ENCODE measurements at regions not wholly inside any gene's neighbourhood (a gene's known extent, or its start where the extent isn't known, plus 50 kb on each side); places are given as distances from the start of the nearest gene placed in this dataset.

DNA sequence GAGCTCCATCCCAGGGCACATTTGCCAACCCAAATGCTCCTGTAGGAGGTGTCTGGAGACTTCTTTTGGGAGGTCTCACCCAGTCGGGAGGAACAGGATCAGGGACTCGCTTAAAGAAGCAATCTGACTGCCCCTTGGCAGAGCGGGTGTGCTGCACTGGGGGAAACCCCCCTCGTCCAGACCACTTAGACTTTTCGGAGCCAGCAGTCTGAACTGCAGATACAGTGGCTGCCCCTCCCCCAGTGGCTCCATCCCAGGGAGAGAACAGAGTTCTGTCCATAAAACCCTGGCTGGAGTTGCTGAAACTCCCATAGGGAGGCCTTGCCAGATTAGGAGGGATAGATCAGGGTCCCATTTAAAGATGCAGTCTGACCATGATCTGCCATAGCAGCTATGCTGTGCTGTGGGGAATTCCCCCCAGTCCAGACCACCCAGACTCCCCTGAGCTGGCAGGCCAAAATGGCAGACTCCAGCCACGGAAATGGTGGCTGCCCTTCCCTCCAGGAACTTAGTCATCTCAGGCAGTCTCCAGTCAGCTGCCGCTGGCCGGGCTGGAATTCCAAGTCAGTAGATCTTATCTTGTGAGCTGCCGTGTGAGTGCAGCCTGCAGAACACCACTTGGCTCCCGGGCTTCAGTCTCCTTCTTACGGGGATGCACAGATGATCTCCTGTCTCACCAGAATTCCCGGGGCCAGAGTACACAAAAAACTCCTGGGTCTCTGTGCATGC lies 278.1 kb upstream of the SASH1 start:
- Histone ChIP-seq H3K27ac (ENCODE audit: low read depth, low read length) (no peak overlapping the region), H3K27me3 (ENCODE audit: control insufficient read depth in 2 of 2, insufficient read depth in 2 of 2, low read length in 2 of 2) (no peaks in the 10 kb centered on the region), H3K9me3 (ENCODE audit: control insufficient read depth in 2 of 3, low read length in 3 of 3) (peaks cover 0 to 6% (median 0%) of the 10 kb centered on the region in 3 experiments), H3K4me1 (ENCODE audit: control insufficient read depth in 2 of 2, insufficient read depth in 2 of 2, low read length in 2 of 2) (no peaks in the 10 kb centered on the region), H3K36me3 (ENCODE audit: control insufficient read depth in 2 of 3, insufficient read depth in 3 of 3, low read length in 3 of 3) (no peaks in the 10 kb centered on the region), H3K4me3 (ENCODE audit: low read length) (no peak overlapping the region)
- no peak overlapping the region for H3K27ac Mint-ChIP-seq
- H3K36me3 Mint-ChIP-seq = peaks cover 0 to 8% (median 0%) of the 10 kb centered on the region in 5 donors
- intact Hi-C loops (cut with micrococcal nuclease) = no loop called here
- H3K27me3 Mint-ChIP-seq = peaks cover 0 to 6% (median 0%) of the 10 kb centered on the region in 5 donors
- peaks cover 2 to 35% (median 12%) of the 10 kb centered on the region in 11 donors for H3K9me3 Mint-ChIP-seq
- ATAC-seq = no peak
- ChIA-PET CTCF (no interaction called here), POLR2A (no interaction called here)
- DNase-seq = no peak
- H3K4me1 Mint-ChIP-seq = no peaks in the 10 kb centered on the region
- no peak overlapping the region for H3K4me3 Mint-ChIP-seq

DNA sequence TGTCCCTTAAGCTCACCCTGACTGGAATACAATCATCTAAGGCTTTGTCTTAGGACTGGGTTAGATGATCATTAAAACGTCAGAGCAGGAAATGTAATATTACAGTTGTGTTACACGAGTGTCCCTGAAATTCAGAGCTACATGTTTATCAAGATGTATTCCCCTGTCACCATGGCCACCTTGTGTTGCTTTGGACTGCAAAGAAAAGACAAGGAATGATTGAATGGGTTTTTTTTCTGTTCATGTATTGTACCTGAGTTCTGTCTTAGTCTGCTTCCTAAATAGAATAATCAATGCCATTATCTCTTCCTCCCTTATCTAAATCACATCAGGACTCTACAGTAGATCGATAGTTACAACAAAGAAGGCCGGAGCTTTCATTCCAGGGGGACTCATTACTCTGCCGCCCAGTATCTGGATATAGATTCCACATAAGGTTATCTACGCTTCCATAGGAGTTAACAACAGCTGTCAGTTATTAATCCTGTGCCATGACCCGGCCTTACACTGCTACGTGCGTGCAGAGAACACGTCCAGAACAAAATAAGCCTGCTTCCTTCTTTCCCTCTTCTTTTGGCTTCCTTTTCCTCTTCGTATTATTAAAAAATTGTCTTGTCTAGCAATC lies 274.1 kb upstream of the SASH1 start:
- intact Hi-C loops (cut with micrococcal nuclease) = no loop called here
- no peak for ATAC-seq
- Mint-ChIP-seq H3K4me1 (no peaks in the 10 kb centered on the region), H3K27me3 (peaks cover 0 to 10% (median 0%) of the 10 kb centered on the region in 5 donors), H3K4me3 (no peak overlapping the region), H3K27ac (no peak overlapping the region), H3K36me3 (peaks cover 0 to 3% (median 0%) of the 10 kb centered on the region in 5 donors), H3K9me3 (peaks cover 2 to 21% (median 5%) of the 10 kb centered on the region in 11 donors)
- H3K4me3 ChIP-seq (ENCODE audit: low read length) = no peak overlapping the region
- no peak overlapping the region for H3K27ac ChIP-seq (ENCODE audit: low read depth, low read length)
- no peaks in the 10 kb centered on the region for H3K9me3 ChIP-seq (ENCODE audit: control insufficient read depth in 2 of 3, low read length in 3 of 3)
- ChIA-PET CTCF (no interaction called here), POLR2A (no interaction called here)
- H3K27me3 ChIP-seq (ENCODE audit: control insufficient read depth in 2 of 2, insufficient read depth in 2 of 2, low read length in 2 of 2) = no peaks in the 10 kb centered on the region
- H3K36me3 ChIP-seq (ENCODE audit: control insufficient read depth in 2 of 3, insufficient read depth in 3 of 3, low read length in 3 of 3) = no peaks in the 10 kb centered on the region
- H3K4me1 ChIP-seq (ENCODE audit: control insufficient read depth in 2 of 2, insufficient read depth in 2 of 2, low read length in 2 of 2) = no peaks in the 10 kb centered on the region
- no peak for DNase-seq

DNA sequence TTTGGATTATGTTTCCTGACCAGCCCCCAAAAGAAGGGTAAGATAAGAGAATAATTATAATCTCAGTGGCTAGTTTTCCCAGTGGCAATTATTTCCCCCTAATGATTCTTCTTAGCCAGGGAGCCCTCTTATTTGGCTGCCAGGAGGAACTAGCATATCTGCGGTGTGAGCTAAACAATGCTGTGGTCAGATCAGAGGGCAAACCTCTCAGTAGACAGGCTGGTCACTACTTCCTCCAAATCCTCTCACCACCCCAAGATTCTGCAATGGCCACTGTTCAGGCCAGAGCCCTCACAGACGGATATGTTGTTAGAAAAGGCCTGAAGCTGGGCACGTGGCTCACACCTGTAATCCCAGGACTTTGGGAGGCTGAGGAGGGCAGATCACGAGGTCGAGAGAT lies 273.4 kb upstream of the SASH1 start:
- Histone ChIP-seq H3K27ac (ENCODE audit: low read depth, low read length) (no peak overlapping the region), H3K9me3 (ENCODE audit: control insufficient read depth in 2 of 3, low read length in 3 of 3) (no peaks in the 10 kb centered on the region), H3K4me1 (ENCODE audit: control insufficient read depth in 2 of 2, insufficient read depth in 2 of 2, low read length in 2 of 2) (no peaks in the 10 kb centered on the region), H3K4me3 (ENCODE audit: low read length) (no peak overlapping the region), H3K27me3 (ENCODE audit: control insufficient read depth in 2 of 2, insufficient read depth in 2 of 2, low read length in 2 of 2) (no peaks in the 10 kb centered on the region), H3K36me3 (ENCODE audit: control insufficient read depth in 2 of 3, insufficient read depth in 3 of 3, low read length in 3 of 3) (no peaks in the 10 kb centered on the region)
- DNase-seq = no peak
- ATAC-seq = no peak
- H3K4me3 Mint-ChIP-seq = no peak overlapping the region
- peaks cover 0 to 2% (median 0%) of the 10 kb centered on the region in 5 donors for H3K36me3 Mint-ChIP-seq
- H3K27ac Mint-ChIP-seq = no peak overlapping the region
- H3K27me3 Mint-ChIP-seq = peaks cover 0 to 4% (median 1%) of the 10 kb centered on the region in 5 donors
- POLR2A ChIA-PET = no interaction called here
- peaks cover 0 to 15% (median 5%) of the 10 kb centered on the region in 11 donors for H3K9me3 Mint-ChIP-seq
- no peaks in the 10 kb centered on the region for H3K4me1 Mint-ChIP-seq
- CTCF ChIA-PET = no interaction called here
- intact Hi-C loops (cut with micrococcal nuclease) = no loop called here

DNA sequence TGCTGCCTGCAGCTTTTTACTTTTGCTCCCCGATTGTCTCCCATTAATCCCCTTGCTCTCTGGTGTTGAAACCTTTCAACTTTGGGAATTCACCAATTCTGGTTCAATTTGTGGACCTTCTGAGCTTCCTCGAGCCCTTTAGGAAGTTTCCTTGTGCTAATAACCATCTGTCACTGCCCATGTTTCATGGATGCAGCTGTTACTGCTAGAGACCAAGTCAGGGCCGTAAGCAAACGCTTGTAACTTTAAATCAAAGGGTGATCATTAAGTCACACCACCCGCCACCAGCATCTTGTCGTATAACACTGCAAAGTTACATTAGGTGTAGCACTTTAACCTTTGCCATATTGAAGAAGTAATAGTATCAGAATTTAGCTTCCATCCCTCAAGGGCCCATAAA lies 268.3 kb upstream of the SASH1 start:
- CTCF ChIA-PET = no interaction called here
- H3K4me1 ChIP-seq (ENCODE audit: control insufficient read depth in 2 of 2, insufficient read depth in 2 of 2, low read length in 2 of 2) = no peaks in the 10 kb centered on the region
- ATAC-seq (no peak), DNase-seq (no peak)
- Mint-ChIP-seq H3K9me3 (peaks cover 0 to 17% (median 4%) of the 10 kb centered on the region in 11 donors), H3K4me3 (no peak overlapping the region), H3K27ac (no peak overlapping the region), H3K4me1 (no peaks in the 10 kb centered on the region), H3K27me3 (peaks cover 0 to 16% (median 4%) of the 10 kb centered on the region in 5 donors), H3K36me3 (peaks cover 0 to 3% (median 0%) of the 10 kb centered on the region in 5 donors)
- no peak overlapping the region for H3K27ac ChIP-seq (ENCODE audit: low read depth, low read length)
- POLR2A ChIA-PET = no interaction called here
- H3K4me3 ChIP-seq (ENCODE audit: low read length) = no peak overlapping the region
- intact Hi-C loops (cut with micrococcal nuclease) = no loop called here
- no peaks in the 10 kb centered on the region for H3K9me3 ChIP-seq (ENCODE audit: control insufficient read depth in 2 of 3, low read length in 3 of 3)
- no peaks in the 10 kb centered on the region for H3K36me3 ChIP-seq (ENCODE audit: control insufficient read depth in 2 of 3, insufficient read depth in 3 of 3, low read length in 3 of 3)
- H3K27me3 ChIP-seq (ENCODE audit: control insufficient read depth in 2 of 2, insufficient read depth in 2 of 2, low read length in 2 of 2) = no peaks in the 10 kb centered on the region

DNA sequence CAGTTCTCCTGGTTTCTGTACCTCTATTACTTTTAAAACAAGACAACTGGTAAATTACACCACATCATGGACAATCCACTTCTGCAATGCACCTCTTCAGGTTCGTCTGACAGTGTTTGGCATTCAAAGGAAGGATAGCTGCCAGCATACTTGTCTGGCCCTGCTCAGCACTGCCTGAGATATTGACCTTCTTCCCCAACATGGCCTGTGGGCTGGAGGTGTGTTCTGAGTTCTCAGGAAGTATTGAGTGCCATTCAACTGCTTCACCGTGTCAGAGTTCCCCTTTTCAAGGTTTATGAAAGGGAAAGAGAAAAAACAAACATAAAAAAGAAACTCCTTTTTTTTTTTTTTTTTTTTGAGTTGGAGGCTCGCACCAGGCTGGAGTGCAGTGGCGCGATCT lies 267.9 kb upstream of the SASH1 start:
- Mint-ChIP-seq H3K36me3 (peaks cover 0 to 3% (median 0%) of the 10 kb centered on the region in 5 donors), H3K4me3 (no peak overlapping the region), H3K27ac (no peak overlapping the region), H3K4me1 (no peaks in the 10 kb centered on the region), H3K9me3 (peaks cover 0 to 17% (median 4%) of the 10 kb centered on the region in 11 donors), H3K27me3 (peaks cover 0 to 17% (median 4%) of the 10 kb centered on the region in 5 donors)
- intact Hi-C loops (cut with micrococcal nuclease) = no loop called here
- CTCF ChIA-PET = no interaction called here
- Histone ChIP-seq H3K36me3 (ENCODE audit: control insufficient read depth in 2 of 3, insufficient read depth in 3 of 3, low read length in 3 of 3) (no peaks in the 10 kb centered on the region), H3K9me3 (ENCODE audit: control insufficient read depth in 2 of 3, low read length in 3 of 3) (no peaks in the 10 kb centered on the region), H3K4me1 (ENCODE audit: control insufficient read depth in 2 of 2, insufficient read depth in 2 of 2, low read length in 2 of 2) (no peaks in the 10 kb centered on the region), H3K4me3 (ENCODE audit: low read length) (no peak overlapping the region), H3K27me3 (ENCODE audit: control insufficient read depth in 2 of 2, insufficient read depth in 2 of 2, low read length in 2 of 2) (no peaks in the 10 kb centered on the region), H3K27ac (ENCODE audit: low read depth, low read length) (no peak overlapping the region)
- no peak for ATAC-seq
- POLR2A ChIA-PET = no interaction called here
- DNase-seq = no peak

DNA sequence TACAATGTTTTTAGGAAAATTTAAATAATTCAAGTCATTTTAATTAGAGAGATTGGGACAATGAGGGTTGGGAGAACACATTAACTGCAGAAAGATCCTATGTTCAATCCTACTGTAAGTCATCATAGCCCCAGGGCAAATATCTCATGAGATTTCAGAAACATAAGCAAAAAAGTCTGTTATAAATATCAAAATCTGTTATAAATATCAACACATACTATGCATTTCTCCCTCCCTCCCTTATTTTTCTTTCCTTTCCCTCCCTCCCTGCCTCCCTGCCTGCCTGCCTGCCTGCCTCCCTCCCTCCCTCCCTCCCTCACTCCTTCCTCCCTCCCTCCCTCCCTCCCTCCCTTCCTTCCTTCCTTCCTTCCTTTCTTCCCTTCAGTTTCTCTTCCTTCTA lies 267.3 kb upstream of the SASH1 start:
- Mint-ChIP-seq H3K27ac (no peak overlapping the region), H3K36me3 (peaks cover 0 to 3% (median 0%) of the 10 kb centered on the region in 5 donors), H3K27me3 (peaks cover 0 to 17% (median 4%) of the 10 kb centered on the region in 5 donors), H3K9me3 (peaks cover 0 to 14% (median 4%) of the 10 kb centered on the region in 11 donors), H3K4me3 (no peak overlapping the region), H3K4me1 (no peaks in the 10 kb centered on the region)
- Histone ChIP-seq H3K4me3 (ENCODE audit: low read length) (no peak overlapping the region), H3K27ac (ENCODE audit: low read depth, low read length) (no peak overlapping the region), H3K27me3 (ENCODE audit: control insufficient read depth in 2 of 2, insufficient read depth in 2 of 2, low read length in 2 of 2) (no peaks in the 10 kb centered on the region), H3K4me1 (ENCODE audit: control insufficient read depth in 2 of 2, insufficient read depth in 2 of 2, low read length in 2 of 2) (no peaks in the 10 kb centered on the region), H3K36me3 (ENCODE audit: control insufficient read depth in 2 of 3, insufficient read depth in 3 of 3, low read length in 3 of 3) (no peaks in the 10 kb centered on the region), H3K9me3 (ENCODE audit: control insufficient read depth in 2 of 3, low read length in 3 of 3) (no peaks in the 10 kb centered on the region)
- ATAC-seq (no peak), DNase-seq (no peak)
- intact Hi-C loops (cut with micrococcal nuclease) = no loop called here
- POLR2A ChIA-PET = no interaction called here
- CTCF ChIA-PET = no interaction called here

DNA sequence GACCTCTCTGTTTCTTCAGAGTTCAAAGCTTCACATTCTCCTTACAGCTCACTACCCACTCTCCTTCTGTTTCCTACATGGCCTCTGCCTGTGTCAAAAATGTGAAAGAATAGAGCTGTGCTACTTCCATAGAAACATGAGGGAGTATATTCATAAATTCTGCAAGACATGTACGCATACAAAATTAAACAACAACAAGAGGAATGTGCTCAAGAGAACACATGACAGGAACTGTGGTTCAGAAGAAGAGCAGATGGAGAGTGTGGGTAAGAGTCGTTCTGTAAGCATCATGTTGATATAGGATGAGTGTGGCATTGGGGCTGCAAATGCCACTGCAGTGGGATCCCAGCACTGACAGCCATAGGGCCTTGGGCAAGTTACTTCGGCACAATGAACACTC lies 266.6 kb upstream of the SASH1 start:
- POLR2A ChIA-PET = no interaction called here
- DNase-seq = no peak
- H3K4me1 ChIP-seq (ENCODE audit: control insufficient read depth in 2 of 2, insufficient read depth in 2 of 2, low read length in 2 of 2) = no peaks in the 10 kb centered on the region
- peaks cover 0 to 19% (median 8%) of the 10 kb centered on the region in 5 donors for H3K27me3 Mint-ChIP-seq
- no peaks in the 10 kb centered on the region for H3K4me1 Mint-ChIP-seq
- CTCF ChIA-PET = no interaction called here
- no peaks in the 10 kb centered on the region for H3K27me3 ChIP-seq (ENCODE audit: control insufficient read depth in 2 of 2, insufficient read depth in 2 of 2, low read length in 2 of 2)
- H3K9me3 Mint-ChIP-seq = peaks cover 0 to 14% (median 4%) of the 10 kb centered on the region in 11 donors
- H3K36me3 Mint-ChIP-seq = peaks cover 0 to 3% (median 0%) of the 10 kb centered on the region in 5 donors
- no peak overlapping the region for H3K27ac Mint-ChIP-seq
- H3K4me3 Mint-ChIP-seq = no peak overlapping the region
- H3K9me3 ChIP-seq (ENCODE audit: control insufficient read depth in 2 of 3, low read length in 3 of 3) = no peaks in the 10 kb centered on the region
- intact Hi-C loops (cut with micrococcal nuclease) = no loop called here
- H3K36me3 ChIP-seq (ENCODE audit: control insufficient read depth in 2 of 3, insufficient read depth in 3 of 3, low read length in 3 of 3) = no peaks in the 10 kb centered on the region
- no peak for ATAC-seq
- H3K4me3 ChIP-seq (ENCODE audit: low read length) = no peak overlapping the region
- no peak overlapping the region for H3K27ac ChIP-seq (ENCODE audit: low read depth, low read length)

Measured in naive thymus-derived CD4-positive, alpha-beta T cell (primary cell).